H9 (cell line): ENCODE measurements at regions not wholly inside any gene's neighbourhood (a gene's known extent, or its start where the extent isn't known, plus 50 kb on each side); places are given as distances from the start of the nearest gene placed in this dataset.

Source experiments
- DNase-seq: peaks from one replicate; pipeline ENCODE4 v3.0.0-alpha.2; 2017
- H2AFZ ChIP-seq: one replicate; pipeline ENCODE4 v1.6.1; 2013; ENCODE audit warnings: mild to moderate bottlenecking, low read length, control low read depth, moderate library complexity
- H2AK5ac ChIP-seq: 2 replicates; pipeline ENCODE4 v1.6.1; 2013; ENCODE audit warnings: low read length, control low read depth, mixed read lengths; ENCODE audit not compliant: insufficient read length
- H2BK120ac ChIP-seq: one replicate; pipeline ENCODE4 v1.6.1; 2013; ENCODE audit warnings: low read depth, mild to moderate bottlenecking, low read length, control low read depth, inconsistent platforms; ENCODE audit not compliant: poor library complexity, severe bottlenecking
- H2BK12ac ChIP-seq: 2 replicates; pipeline ENCODE4 v1.6.1; 2013; ENCODE audit warnings: low read length, control low read depth, mixed read lengths, low read depth; ENCODE audit not compliant: insufficient read length
- H2BK15ac ChIP-seq: 2 replicates; pipeline ENCODE4 v1.6.1; 2013; ENCODE audit warnings: low read depth, low read length, control low read depth
- H2BK20ac ChIP-seq: one replicate; pipeline ENCODE4 v1.6.1; 2013; ENCODE audit warnings: low read depth, mild to moderate bottlenecking, low read length, control low read depth, inconsistent platforms; ENCODE audit not compliant: poor library complexity, severe bottlenecking
- H2BK5ac ChIP-seq: 2 replicates; pipeline ENCODE4 v1.6.1; 2013; ENCODE audit warnings: low read length, control low read depth, mixed read lengths; ENCODE audit not compliant: insufficient read length
- H3K14ac ChIP-seq: 2 replicates; pipeline ENCODE4 v1.6.1; 2013; ENCODE audit warnings: low read length, control low read depth; ENCODE audit not compliant: insufficient read depth
- H3K18ac ChIP-seq: 2 replicates; pipeline ENCODE4 v1.6.1; 2013; ENCODE audit warnings: low read depth, mild to moderate bottlenecking, mixed read lengths, low read length, control low read depth; ENCODE audit not compliant: insufficient read length
- H3K23ac ChIP-seq: 2 replicates; pipeline ENCODE4 v1.6.1; 2013; ENCODE audit warnings: low read length, control low read depth, mixed read lengths, low read depth; ENCODE audit not compliant: insufficient read length
- H3K23me2 ChIP-seq: 2 replicates; pipeline ENCODE4 v1.6.1; 2013; ENCODE audit warnings: low read depth, mild to moderate bottlenecking, mixed read lengths, low read length, control low read depth; ENCODE audit not compliant: insufficient read length, poor library complexity, severe bottlenecking
- H3K27ac ChIP-seq: 2 replicates; pipeline ENCODE4 v1.5.1; 2013; ENCODE audit warnings: low read length, control low read depth, mixed read lengths, low read depth; ENCODE audit not compliant: insufficient read length
- H3K27me3 ChIP-seq: 2 replicates; pipeline ENCODE4 v1.6.1; 2013; ENCODE audit warnings: low read length, control low read depth, inconsistent platforms; ENCODE audit not compliant: insufficient read depth
- H3K4ac ChIP-seq: 2 replicates; pipeline ENCODE4 v1.6.1; 2013; ENCODE audit warnings: low read depth, mild to moderate bottlenecking, control low read depth, inconsistent platforms, low read length, moderate library complexity
- H3K4me1 ChIP-seq: 2 replicates; pipeline ENCODE4 v1.6.1; 2013; ENCODE audit warnings: low read length, control low read depth, inconsistent platforms; ENCODE audit not compliant: insufficient read depth
- H3K4me2 ChIP-seq: 2 replicates; pipeline ENCODE4 v1.6.1; 2013; ENCODE audit warnings: low read length, control low read depth, mixed read lengths; ENCODE audit not compliant: insufficient read length, insufficient read depth
- H3K56ac ChIP-seq: 2 replicates; pipeline ENCODE4 v1.6.1; 2013; ENCODE audit warnings: low read depth, mild to moderate bottlenecking, mixed read lengths, low read length, control low read depth; ENCODE audit not compliant: insufficient read length
- H3K79me1 ChIP-seq: 2 replicates; pipeline ENCODE4 v1.6.1; 2013; ENCODE audit warnings: low read depth, mild to moderate bottlenecking, moderate library complexity, low read length, control low read depth, inconsistent platforms; ENCODE audit not compliant: insufficient read depth, poor library complexity, severe bottlenecking
- H3K79me2 ChIP-seq: 2 replicates; pipeline ENCODE4 v1.6.1; 2013; ENCODE audit warnings: low read length, control low read depth, inconsistent platforms; ENCODE audit not compliant: insufficient read depth
- H3K9ac ChIP-seq: 2 replicates; pipeline ENCODE4 v1.6.1; 2013; ENCODE audit warnings: low read length, control low read depth, mixed read lengths; ENCODE audit not compliant: insufficient read length; ENCODE audit errors: extremely low read depth
- H3K9me3 ChIP-seq: one replicate; pipeline ENCODE4 v1.6.1; 2013; ENCODE audit warnings: low read depth, low read length, inconsistent platforms; ENCODE audit not compliant: control insufficient read depth
- H3T11ph ChIP-seq: one replicate; pipeline ENCODE4 v1.6.1; 2013; ENCODE audit warnings: mild to moderate bottlenecking, low read length, control low read depth, inconsistent platforms
- H4K20me1 ChIP-seq: one replicate; pipeline ENCODE4 v1.6.1; 2013; ENCODE audit not compliant: control insufficient read depth, insufficient read length, insufficient read depth
- H4K5ac ChIP-seq: 2 replicates; pipeline ENCODE4 v1.6.1; 2013; ENCODE audit warnings: low read depth, mild to moderate bottlenecking, mixed read lengths, low read length, control low read depth; ENCODE audit not compliant: insufficient read length
- H4K8ac ChIP-seq: replicated peaks from 2 replicates; pipeline ENCODE4 v1.6.1; 2013; ENCODE audit warnings: low read length, control low read depth, mixed read lengths, low read depth; ENCODE audit not compliant: insufficient read length
- H4K91ac ChIP-seq: 2 replicates; pipeline ENCODE4 v1.6.1; 2013; ENCODE audit warnings: low read depth, mild to moderate bottlenecking, moderate library complexity, mixed read lengths, low read length, control low read depth; ENCODE audit not compliant: insufficient read length
- H3K27ac Mint-ChIP-seq, 3 experiments: 2 replicates in 2 of 3; 3 replicates in 1 of 3; pipeline ENCODE4 v1.8.0; 2020 to 2021; ENCODE audit warnings: mixed read lengths in 3 of 3, mild to moderate bottlenecking in 1 of 3, moderate library complexity in 1 of 3
- H3K27me3 Mint-ChIP-seq: 2 replicates; pipeline ENCODE4 v1.8.0; 2021; ENCODE audit warnings: low read depth, mild to moderate bottlenecking, moderate library complexity, mixed read lengths
- H3K36me3 Mint-ChIP-seq, 3 experiments: 2 replicates in 2 of 3; 3 replicates in 1 of 3; pipeline ENCODE4 v1.8.0; 2020 to 2021; ENCODE audit warnings: low read depth in 3 of 3, mixed read lengths in 3 of 3; ENCODE audit not compliant: insufficient read depth in 1 of 3
- H3K4me1 Mint-ChIP-seq, 2 experiments: 2 replicates each; pipeline ENCODE4 v1.8.0; 2020; ENCODE audit warnings: mixed read lengths in 2 of 2
- H3K4me3 Mint-ChIP-seq, 2 experiments: 2 replicates in 1 of 2; 3 replicates in 1 of 2; pipeline ENCODE4 v1.8.0; 2020 to 2021; ENCODE audit warnings: mild to moderate bottlenecking in 2 of 2, mixed read lengths in 2 of 2, moderate library complexity in 1 of 2
- H3K9me3 Mint-ChIP-seq, 2 experiments: 2 replicates in 1 of 2; 3 replicates in 1 of 2; pipeline ENCODE4 v1.8.0; 2020; ENCODE audit warnings: mild to moderate bottlenecking in 2 of 2, mixed read lengths in 2 of 2, moderate library complexity in 1 of 2
- CTCF ChIP-seq: fragments of 200-600 bp; sonication (generic); conservative IDR thresholded peaks from 3 replicates; pipeline ENCODE4 v1.8.0; 2021; ENCODE audit warnings: antibody characterized with exemption, mild to moderate bottlenecking
- WGBS: extraction: QIAGEN DNeasy Blood & Tissue Kit; methylation state at CpG from one replicate; pipeline ENCODE4 v1.1.7; 2013; ENCODE audit warnings: missing lambda C conversion rate, low lambda C conversion rate, mixed read lengths; ENCODE audit not compliant: insufficient read length; ENCODE audit errors: extremely low coverage; 5-methylcytosine and 5-hydroxymethylcytosine counted together

- Histone ChIP-seq H3K56ac (no peak overlapping the region), H4K91ac (no peak overlapping the region), H2BK12ac (no peak overlapping the region), H2AK5ac (no peak overlapping the region), H3K27me3 (no peaks in the 10 kb centered on the region), H3K79me2 (no peaks in the 10 kb centered on the region), H3K14ac (no peak overlapping the region), H2BK20ac (no peak overlapping the region), H3K4me2 (no peak overlapping the region), H2BK120ac (no peak overlapping the region), H4K20me1 (no peaks in the 10 kb centered on the region), H3K9ac (no peak overlapping the region), H4K8ac (no peak overlapping the region), H3K4me1 (no peaks in the 10 kb centered on the region), H3K27ac (no peak overlapping the region), H3K23me2 (no peaks in the 10 kb centered on the region), H3K79me1 (no peaks in the 10 kb centered on the region), H3K23ac (no peak overlapping the region), H3K9me3 (no peaks in the 10 kb centered on the region), H2AFZ (no peak overlapping the region), H2BK15ac (no peak overlapping the region), H2BK5ac (no peak overlapping the region), H3K18ac (no peak overlapping the region), H4K5ac (no peak overlapping the region), H3T11ph (no peak overlapping the region), H3K4ac (no peak overlapping the region)
- no CpG with 5 or more reads among the region's 2 CpGs for WGBS
- Mint-ChIP-seq H3K27me3 (no peaks in the 10 kb centered on the region), H3K9me3 (no peaks in the 10 kb centered on the region), H3K27ac (peak overlapping the region in 1 of 3 experiments; percentile 18; a peak in 1 of 7 replicates), H3K4me1 (no peaks in the 10 kb centered on the region), H3K36me3 (no peaks in the 10 kb centered on the region; a peak in 1 of 7 replicates), H3K4me3 (no peak overlapping the region)
- no peak for TF ChIP-seq CTCF
- no peak for DNase-seq
These were observed 176.7 kb upstream of the BTBD3 start for GRCh38 chr20:11740975-11741374.
